HFFc6 (cell line): ENCODE measurements at regions not wholly inside any gene's neighbourhood (a gene's known extent, or its start where the extent isn't known, plus 50 kb on each side); places are given as distances from the start of the nearest gene placed in this dataset.

Source experiments
- DNase-seq: peaks from one replicate; pipeline ENCODE4 v3.0.0-alpha.2; 2018
- H3K27ac Mint-ChIP-seq: 2 replicates; pipeline ENCODE4 v1.8.0; 2020; ENCODE audit warnings: mild to moderate bottlenecking, mixed read lengths
- H3K27me3 Mint-ChIP-seq: 2 replicates; pipeline ENCODE4 v1.8.0; 2021; ENCODE audit warnings: mild to moderate bottlenecking, moderate library complexity, mixed read lengths; ENCODE audit not compliant: insufficient read depth
- H3K36me3 Mint-ChIP-seq: 2 replicates; pipeline ENCODE4 v1.8.0; 2021; ENCODE audit warnings: low read depth, mixed read lengths
- H3K4me1 Mint-ChIP-seq: 2 replicates; pipeline ENCODE4 v1.8.0; 2020; ENCODE audit warnings: low read depth, mixed read lengths
- H3K4me3 Mint-ChIP-seq: 2 replicates; pipeline ENCODE4 v1.8.0; 2020; ENCODE audit warnings: mild to moderate bottlenecking, moderate library complexity, mixed read lengths
- H3K9me3 Mint-ChIP-seq: 2 replicates; pipeline ENCODE4 v1.8.0; 2020; ENCODE audit warnings: mild to moderate bottlenecking, mixed read lengths
- CTCF ChIP-seq: fragments of 200-600 bp; sonication (generic); IDR thresholded peaks from 2 replicates; pipeline ENCODE4 v1.5.0; 2021; ENCODE audit warnings: antibody characterized with exemption, mild to moderate bottlenecking

DNA sequence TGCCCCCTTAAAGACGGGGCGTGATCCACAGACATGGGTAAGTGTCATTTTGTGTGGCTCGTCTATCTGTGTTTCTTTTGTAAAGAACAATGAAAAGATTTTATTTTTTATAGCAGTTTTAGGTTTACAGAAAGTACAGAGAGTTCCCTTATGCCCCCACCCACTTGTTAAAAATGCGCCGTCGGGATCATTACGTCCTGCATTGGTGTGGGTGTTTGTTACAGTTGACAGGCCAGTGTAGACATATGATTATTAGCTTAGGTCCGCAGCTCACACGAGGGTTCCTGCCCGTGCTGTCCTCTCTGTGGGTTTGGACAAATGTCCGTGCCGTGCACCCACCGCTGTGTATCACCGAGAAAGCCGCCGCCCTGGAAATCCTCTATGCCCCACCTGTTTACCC lies 50.5 kb downstream of the RGS12 start:
- no peak overlapping the region for H3K27ac Mint-ChIP-seq
- H3K4me1 Mint-ChIP-seq = peaks cover 39% of the 10 kb centered on the region
- H3K27me3 Mint-ChIP-seq = no peaks in the 10 kb centered on the region; the same call in 1 of the 2 replicates
- no peaks in the 10 kb centered on the region for H3K9me3 Mint-ChIP-seq
- DNase-seq = no peak
- TF ChIP-seq CTCF = no peak
- H3K36me3 Mint-ChIP-seq = no peaks in the 10 kb centered on the region
- H3K4me3 Mint-ChIP-seq = peak overlapping the region; percentile 80; the same call in 1 of the 2 replicates

- no peaks in the 10 kb centered on the region for H3K9me3 Mint-ChIP-seq
- TF ChIP-seq CTCF = no peak
- no peak overlapping the region for H3K4me3 Mint-ChIP-seq
- DNase-seq = no peak
- no peaks in the 10 kb centered on the region; the same call in 1 of the 2 replicates for H3K27me3 Mint-ChIP-seq
- peaks cover 39% of the 10 kb centered on the region for H3K4me1 Mint-ChIP-seq
- no peak overlapping the region for H3K27ac Mint-ChIP-seq
- H3K36me3 Mint-ChIP-seq = no peaks in the 10 kb centered on the region
These were observed 51.3 kb downstream of the RGS12 start for GRCh38 chr4:3344104-3344503.

GRCh38 chr4:3344596-3344995 lies 51.8 kb downstream of the RGS12 start:
- TF ChIP-seq CTCF = no peak
- Mint-ChIP-seq H3K27me3 (no peaks in the 10 kb centered on the region; the same call in 1 of the 2 replicates), H3K4me3 (no peak overlapping the region), H3K9me3 (no peaks in the 10 kb centered on the region), H3K36me3 (no peaks in the 10 kb centered on the region), H3K4me1 (peaks cover 35% of the 10 kb centered on the region), H3K27ac (no peak overlapping the region)
- DNase-seq = no peak

DNA sequence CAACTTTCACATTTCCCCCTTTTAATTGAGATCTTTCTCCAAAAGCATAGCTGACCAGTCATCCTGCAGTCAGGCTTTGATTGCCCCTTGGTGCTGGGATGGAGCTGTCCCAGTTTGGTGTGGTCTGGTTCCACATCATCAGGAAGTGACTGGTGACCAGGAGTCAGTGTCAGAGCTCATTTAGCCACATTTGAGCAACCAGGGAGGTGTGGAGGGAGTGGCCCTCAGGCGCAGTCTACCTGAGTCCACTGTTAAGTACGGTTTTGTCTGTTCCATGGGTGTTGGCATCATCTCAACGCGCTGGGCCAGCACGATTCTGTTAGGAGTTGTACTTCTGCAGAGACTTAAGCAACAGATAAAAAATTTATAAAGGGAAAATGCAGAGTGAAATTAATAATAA lies 52.6 kb downstream of the RGS12 start:
- no peak for TF ChIP-seq CTCF
- no peaks in the 10 kb centered on the region for H3K9me3 Mint-ChIP-seq
- H3K27ac Mint-ChIP-seq = no peak overlapping the region
- no peak overlapping the region for H3K4me3 Mint-ChIP-seq
- H3K27me3 Mint-ChIP-seq = no peaks in the 10 kb centered on the region; the same call in 1 of the 2 replicates
- H3K4me1 Mint-ChIP-seq = peaks cover 33% of the 10 kb centered on the region
- DNase-seq = no peak
- no peaks in the 10 kb centered on the region for H3K36me3 Mint-ChIP-seq

GRCh38 chr4:3346146-3346545 lies 53.3 kb downstream of the RGS12 start:
- Mint-ChIP-seq H3K27ac (peak overlapping the region; percentile 29), H3K27me3 (no peaks in the 10 kb centered on the region; the same call in 1 of the 2 replicates)

More at GRCh38 chr4:3346146-3346545, 53.3 kb downstream of the RGS12 start:
- TF ChIP-seq CTCF = peak; percentile 95
- peak; percentile 76 for DNase-seq
- peaks cover 33% of the 10 kb centered on the region for H3K4me1 Mint-ChIP-seq
- no peak overlapping the region for H3K4me3 Mint-ChIP-seq
- no peaks in the 10 kb centered on the region for H3K9me3 Mint-ChIP-seq
- no peaks in the 10 kb centered on the region for H3K36me3 Mint-ChIP-seq
